TTC549 (cell line): ENCODE measurements at regions not wholly inside any gene's neighbourhood (a gene's known extent, or its start where the extent isn't known, plus 50 kb on each side); places are given as distances from the start of the nearest gene placed in this dataset.
"Not testable (repeated sequence)": the region's sequence is repeated elsewhere in the genome, so short reads cannot be mapped to it uniquely, and the experiment has no call there.

Experiments used
- FAIRE-seq: peaks from 2 replicates; lab custom pipeline; 2012; peaks lifted over from hg19 to GRCh38; lab: Jason Lieb, UNC

- no peak for FAIRE-seq
Observed at GRCh38 chr12:105658389-105658788, 327.9 kb downstream of the C12orf75 start.

GRCh38 chr12:105659355-105660075, 329.0 kb downstream of the C12orf75 start:
- no peak for FAIRE-seq

GRCh38 chr12:105664765-105665164, 334.3 kb downstream of the C12orf75 start:
- FAIRE-seq = not testable (repeated sequence)

- FAIRE-seq = no peak
Observed at GRCh38 chr12:105665366-105665765, 334.9 kb downstream of the C12orf75 start.

GRCh38 chr12:105667973-105668743, 337.7 kb downstream of the C12orf75 start:
- FAIRE-seq = no peak

GRCh38 chr12:105670672-105671071, 340.2 kb downstream of the C12orf75 start:
- FAIRE-seq = no peak

GRCh38 chr12:105671720-105672119, 341.2 kb downstream of the C12orf75 start:
- FAIRE-seq = no peak

- FAIRE-seq = no peak
Observed at GRCh38 chr12:105672121-105672975, 341.9 kb downstream of the C12orf75 start.

- no peak for FAIRE-seq
Observed at GRCh38 chr12:105674871-105675699, 344.6 kb downstream of the C12orf75 start.

- FAIRE-seq = no peak
Observed at GRCh38 chr12:105676694-105677093, 346.2 kb downstream of the C12orf75 start.

- FAIRE-seq = no peak
Observed at GRCh38 chr12:105677672-105678071, 347.2 kb downstream of the C12orf75 start.

GRCh38 chr12:105679982-105680381, 349.5 kb downstream of the C12orf75 start:
- FAIRE-seq = no peak

GRCh38 chr12:105681341-105681740, 350.9 kb downstream of the C12orf75 start:
- FAIRE-seq = no peak

- not testable (repeated sequence) for FAIRE-seq
Observed at GRCh38 chr12:105682821-105683220, 352.3 kb downstream of the C12orf75 start.

GRCh38 chr12:105683836-105684235, 353.3 kb downstream of the C12orf75 start:
- FAIRE-seq = not testable (repeated sequence)

GRCh38 chr12:105698075-105698474, 367.6 kb downstream of the C12orf75 start:
- FAIRE-seq = no peak

- FAIRE-seq = no peak
Observed at GRCh38 chr12:105699209-105699608, 368.7 kb downstream of the C12orf75 start.

- FAIRE-seq = no peak
Observed at GRCh38 chr12:105704787-105705186, 374.3 kb downstream of the C12orf75 start.

GRCh38 chr12:105705235-105705634, 374.7 kb downstream of the C12orf75 start:
- no peak for FAIRE-seq

GRCh38 chr12:105705765-105706164, 375.3 kb downstream of the C12orf75 start:
- peak; percentile 11 for FAIRE-seq

GRCh38 chr12:105706321-105706972, 376.0 kb downstream of the C12orf75 start:
- no peak for FAIRE-seq
